Fibroblast of peridontal ligament (primary cell): ENCODE measurements at regions not wholly inside any gene's neighbourhood (a gene's known extent, or its start where the extent isn't known, plus 50 kb on each side); places are given as distances from the start of the nearest gene placed in this dataset.
A peak's percentile ranks its signal among the peaks of the same experiment; 100 is the strongest.
"Not testable (repeated sequence)": the region's sequence is repeated elsewhere in the genome, so short reads cannot be mapped to it uniquely, and the experiment has no call there.

Source experiments
- DNase-seq: peaks from one replicate; pipeline ENCODE4 v3.0.0-alpha.2; 2010; ENCODE audit errors: extremely low read depth

- peak; percentile 87 for DNase-seq
Observed at GRCh38 chr3:143901105-143901504, 52.8 kb upstream of the SLC9A9 start.

DNA sequence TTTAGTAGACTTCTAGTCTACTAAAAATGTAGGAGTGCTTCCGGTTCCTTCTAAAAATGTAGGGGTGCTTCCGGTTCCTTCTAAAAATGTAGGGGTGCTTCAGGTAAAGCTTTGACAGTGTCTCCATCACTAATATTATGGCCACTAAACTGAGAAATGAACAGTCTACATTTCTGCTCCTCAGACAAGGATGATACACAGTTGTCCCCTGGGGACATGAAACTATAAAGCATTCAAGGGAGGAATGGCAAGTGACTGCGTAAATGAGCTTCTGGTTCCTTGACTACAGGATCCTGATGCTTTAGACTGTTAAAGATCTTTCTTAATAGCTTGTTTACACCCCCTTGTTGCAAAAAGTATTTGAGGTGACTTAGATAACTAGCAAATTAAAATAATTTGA, 53.9 kb upstream of the SLC9A9 start:
- no peak for DNase-seq

DNA sequence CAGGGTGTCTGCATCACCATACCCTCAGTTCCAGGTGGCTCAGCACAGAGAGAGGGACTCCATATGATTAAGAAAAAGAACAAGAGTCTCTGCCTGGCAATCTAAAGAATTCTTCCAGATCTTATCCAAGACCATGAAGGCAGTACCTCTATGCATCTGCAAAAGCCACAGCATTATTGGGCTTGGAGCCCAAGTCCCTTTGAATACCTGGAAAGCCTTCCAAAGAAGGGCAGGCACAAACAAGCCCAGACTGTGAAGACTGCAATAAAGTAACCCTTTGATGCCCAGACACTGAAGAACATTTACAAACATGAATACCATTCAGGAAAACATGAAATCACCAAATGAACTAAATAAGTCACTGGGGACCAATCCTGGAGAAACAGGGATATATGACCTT, 60.9 kb upstream of the DIPK2A start:
- no peak for DNase-seq

GRCh38 chr3:143914257-143914656, 57.4 kb upstream of the DIPK2A start:
- DNase-seq = no peak

- no peak for DNase-seq
Observed at GRCh38 chr3:143918848-143919247, 52.8 kb upstream of the DIPK2A start.

DNA sequence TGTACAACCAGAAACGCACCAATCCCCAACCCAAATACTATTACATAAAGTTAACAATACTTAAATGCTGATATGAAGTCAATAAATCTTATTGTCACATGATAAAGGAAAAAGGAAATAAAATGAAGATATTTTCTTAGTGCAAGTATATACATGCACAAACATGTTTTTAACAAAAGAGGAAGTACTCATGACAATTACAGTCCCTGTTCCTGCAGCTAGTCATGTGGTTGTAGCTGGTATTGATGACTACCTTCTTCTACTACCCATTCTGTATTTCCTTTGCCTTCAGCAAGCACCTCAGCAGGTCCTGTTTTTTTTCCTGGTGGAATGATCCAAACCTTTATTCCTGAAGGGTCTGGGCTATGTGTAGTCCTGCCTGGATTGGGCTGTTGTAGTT, 50.4 kb upstream of the DIPK2A start:
- not testable (repeated sequence) for DNase-seq
